Erythroblast (primary cell): ENCODE measurements at regions not wholly inside any gene's neighbourhood (a gene's known extent, or its start where the extent isn't known, plus 50 kb on each side); places are given as distances from the start of the nearest gene placed in this dataset.

Experiments used
- GATA1 ChIP-seq: IDR thresholded peaks from 2 replicates; pipeline ENCODE4 v1.6.1; 2011; ENCODE audit warnings: low read depth, mild to moderate bottlenecking, control low read depth, low read length, moderate library complexity
- POLR2A ChIP-seq: IDR thresholded peaks from 2 replicates; pipeline ENCODE4 v1.6.1; 2011; ENCODE audit warnings: mild to moderate bottlenecking, low read length

GRCh38 chr2:161076936-161077335, 83.3 kb upstream of the TANK start:
- TF ChIP-seq POLR2A (no peak), GATA1 (no peak)
